Thyroid gland (tissue), 4 donors: ENCODE measurements at regions not wholly inside any gene's neighbourhood (a gene's known extent, or its start where the extent isn't known, plus 50 kb on each side); places are given as distances from the start of the nearest gene placed in this dataset.

ENCODE experiments used
- DNase-seq, 2 donors: peaks; one replicate each; pipeline ENCODE4 v3.0.0-alpha.2; 2019
- H3K27ac ChIP-seq, 3 donors: fragments of 200-600 bp; sonication (generic); 1 replicate in 2 of 3; 2 replicates in 1 of 3; pipeline ENCODE4 v1.5.1; 2016 to 2019; ENCODE audit warnings: mild to moderate bottlenecking in 1 of 3, moderate library complexity in 1 of 3
- H3K27me3 ChIP-seq: fragments of 200-600 bp; sonication (generic); one replicate; pipeline ENCODE4 v1.5.1; 2019
- H3K36me3 ChIP-seq, 2 donors: fragments of 200-600 bp; sonication (generic); one replicate each; pipeline ENCODE4 v1.5.1; 2016 to 2019
- H3K4me1 ChIP-seq, 2 donors: fragments of 200-600 bp; sonication (generic); one replicate each; pipeline ENCODE4 v1.5.1; 2017 to 2019
- H3K4me3 ChIP-seq, 3 donors: fragments of 200-600 bp; sonication (generic); replicated peaks in 1 of 3; 1 replicate in 2 of 3; 2 replicates in 1 of 3; pipeline ENCODE4 v1.5.1; 2016; ENCODE audit warnings: mild to moderate bottlenecking in 1 of 3
- H3K9me3 ChIP-seq: fragments of 200-600 bp; sonication (generic); one replicate; pipeline ENCODE4 v1.5.1; 2017
- POLR2A ChIP-seq, 2 donors: fragments of 450-650 bp; IDR thresholded peaks; one replicate each; pipeline ENCODE4 v1.6.1; 2017; ENCODE audit warnings: antibody characterized with exemption in 2 of 2, mild to moderate bottlenecking in 2 of 2, moderate library complexity in 1 of 2
- WGBS, 2 donors: methylation state at CpG; one replicate each; pipeline ENCODE4 v1.1.5; 2017; 5-methylcytosine and 5-hydroxymethylcytosine counted together
- intact Hi-C: fragments of 100-400 bp; cut with DNase I; formaldehyde crosslinking; loops from one replicate; pipeline ENCODE4 v1.15.1; 2023
- TF ChIP-seq, protein P1 (sequence below), 6 experiments: fragments of 200-600 bp in 3 of 6; fragments of 450-650 bp in 3 of 6; sonication (generic) in 3 of 6; IDR thresholded peaks; one replicate each; pipeline ENCODE4 v1.5.1; 2016 to 2019; ENCODE audit warnings: antibody characterized with exemption in 6 of 6, mild to moderate bottlenecking in 2 of 6, inconsistent platforms in 1 of 6, moderate library complexity in 1 of 6

DNA sequence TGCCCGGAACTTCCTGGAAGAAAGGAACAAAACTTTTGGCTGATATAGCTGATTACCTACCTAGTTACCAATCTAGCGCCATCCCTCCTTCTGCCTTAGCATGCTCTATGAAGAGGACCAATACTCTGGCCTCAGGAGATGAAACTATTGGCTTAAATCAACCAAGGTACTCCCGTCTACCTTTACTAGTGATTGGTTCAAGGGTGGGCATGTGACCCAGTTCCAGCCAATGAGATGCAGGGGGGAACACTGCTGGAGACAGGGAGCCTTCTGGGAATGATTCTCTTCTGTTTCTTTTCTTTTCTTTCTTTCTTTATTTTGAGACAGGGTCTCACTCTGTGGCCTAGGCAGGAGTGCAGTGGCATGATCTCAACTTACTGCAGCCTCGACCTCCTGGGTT is 72.6 kb upstream of the CCDC167 start:
- 88 to 89% methylated on average over 4 of the region's 4 CpGs for WGBS, 2 donors
- intact Hi-C loops: no loop called here
- no peaks in the 10 kb centered on the region for H3K9me3 ChIP-seq
- no peaks in the 10 kb centered on the region for H3K27me3 ChIP-seq
- H3K4me1 ChIP-seq: no peaks in the 10 kb centered on the region
- no peak overlapping the region for H3K27ac ChIP-seq
- no peak for TF ChIP-seq POLR2A (IDR thresholded peaks at IDR 0.05)
- no peaks in the 10 kb centered on the region for H3K36me3 ChIP-seq
- DNase-seq: no peak
- H3K4me3 ChIP-seq: no peak overlapping the region

DNA sequence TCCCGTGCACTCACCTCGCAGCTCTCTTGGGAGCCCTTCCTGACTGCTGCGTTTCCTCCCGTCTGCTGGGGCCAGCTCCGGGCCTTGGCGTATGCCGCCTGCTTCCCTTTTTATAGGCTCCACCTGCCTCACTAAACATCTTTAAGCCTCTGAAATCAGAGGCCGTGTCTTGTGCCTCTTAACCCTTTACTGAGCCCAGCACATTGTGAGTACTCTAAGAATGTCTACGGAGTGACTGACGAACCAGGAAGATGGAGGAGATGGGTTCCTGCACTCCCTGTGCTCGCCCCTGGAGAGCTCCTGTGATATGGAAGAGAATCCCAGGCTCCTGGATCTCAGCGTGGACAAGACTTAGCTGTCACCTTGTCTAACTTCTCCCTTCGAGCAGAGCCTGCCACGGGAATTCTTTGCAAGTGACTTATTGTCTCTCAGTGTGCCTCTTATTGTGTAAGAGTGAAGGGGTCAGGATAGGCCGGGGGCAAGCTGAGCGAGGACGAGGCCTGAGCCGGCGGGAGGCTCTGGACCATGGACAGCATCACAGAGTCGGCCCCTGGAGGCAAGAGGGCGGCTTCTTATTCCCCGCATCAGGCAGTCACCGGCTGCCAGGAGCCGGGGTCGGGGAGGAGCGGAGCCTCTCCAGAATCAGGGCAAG is 70.9 kb upstream of the CCDC167 start:
- WGBS, 2 donors: 25 to 31% methylated on average over 20 to 22 of the region's 26 CpGs
- Histone ChIP-seq H3K27ac (no peak overlapping the region), H3K4me3 (no peak overlapping the region), H3K27me3 (peaks cover 3% of the 10 kb centered on the region), H3K9me3 (no peaks in the 10 kb centered on the region), H3K4me1 (peaks cover 6 to 8% of the 10 kb centered on the region in 2 donors), H3K36me3 (no peaks in the 10 kb centered on the region)
- DNase-seq: no peak
- TF ChIP-seq, protein P1, sequence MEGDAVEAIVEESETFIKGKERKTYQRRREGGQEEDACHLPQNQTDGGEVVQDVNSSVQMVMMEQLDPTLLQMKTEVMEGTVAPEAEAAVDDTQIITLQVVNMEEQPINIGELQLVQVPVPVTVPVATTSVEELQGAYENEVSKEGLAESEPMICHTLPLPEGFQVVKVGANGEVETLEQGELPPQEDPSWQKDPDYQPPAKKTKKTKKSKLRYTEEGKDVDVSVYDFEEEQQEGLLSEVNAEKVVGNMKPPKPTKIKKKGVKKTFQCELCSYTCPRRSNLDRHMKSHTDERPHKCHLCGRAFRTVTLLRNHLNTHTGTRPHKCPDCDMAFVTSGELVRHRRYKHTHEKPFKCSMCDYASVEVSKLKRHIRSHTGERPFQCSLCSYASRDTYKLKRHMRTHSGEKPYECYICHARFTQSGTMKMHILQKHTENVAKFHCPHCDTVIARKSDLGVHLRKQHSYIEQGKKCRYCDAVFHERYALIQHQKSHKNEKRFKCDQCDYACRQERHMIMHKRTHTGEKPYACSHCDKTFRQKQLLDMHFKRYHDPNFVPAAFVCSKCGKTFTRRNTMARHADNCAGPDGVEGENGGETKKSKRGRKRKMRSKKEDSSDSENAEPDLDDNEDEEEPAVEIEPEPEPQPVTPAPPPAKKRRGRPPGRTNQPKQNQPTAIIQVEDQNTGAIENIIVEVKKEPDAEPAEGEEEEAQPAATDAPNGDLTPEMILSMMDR (IDR thresholded peaks at IDR 0.05): no peak
- no peak for TF ChIP-seq POLR2A (IDR thresholded peaks at IDR 0.05)
- intact Hi-C loops: no loop called here

DNA sequence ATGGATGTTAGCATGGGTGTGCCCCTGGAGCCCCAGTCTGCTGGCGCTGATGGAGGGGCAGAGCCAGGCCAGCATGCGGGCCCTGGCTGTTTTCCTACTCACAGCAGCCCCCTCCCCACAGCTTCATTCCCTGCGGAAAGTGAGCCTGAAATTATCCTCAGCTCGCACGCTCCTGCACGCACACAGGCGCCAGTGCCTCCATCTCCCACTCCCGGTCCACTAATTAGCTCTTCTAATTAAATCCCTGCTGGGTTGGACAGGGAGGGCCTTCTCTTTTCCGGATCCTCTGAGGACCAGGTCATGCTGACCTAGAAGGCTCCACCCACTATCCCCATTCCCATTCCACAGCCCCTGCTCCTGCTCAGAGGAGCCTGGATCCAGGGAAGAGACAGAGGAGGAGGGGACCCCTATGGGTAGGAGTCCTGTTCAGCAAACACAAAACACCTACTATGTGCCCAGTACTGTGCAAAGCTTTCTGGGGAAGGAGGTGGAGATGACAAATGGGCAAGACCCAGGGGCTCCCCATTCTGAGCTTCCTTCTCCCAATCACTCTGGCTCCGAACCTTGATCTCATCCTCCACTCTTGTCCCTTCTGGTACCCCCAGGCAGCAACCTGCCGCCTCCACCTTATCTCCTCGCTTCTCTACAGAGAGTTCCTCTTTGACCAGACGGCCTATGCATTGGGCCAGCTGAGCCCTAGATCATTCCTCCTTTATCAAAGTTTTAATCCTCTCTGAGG is 70.2 kb upstream of the CCDC167 start:
- WGBS, 2 donors: 69 to 82% methylated on average over 7 to 11 of the region's 13 CpGs
- no peaks in the 10 kb centered on the region for H3K36me3 ChIP-seq
- H3K4me3 ChIP-seq: no peak overlapping the region
- H3K4me1 ChIP-seq: peaks cover 6 to 10% of the 10 kb centered on the region in 2 donors
- no peak for DNase-seq
- H3K27me3 ChIP-seq: peaks cover 6% of the 10 kb centered on the region
- H3K9me3 ChIP-seq: no peaks in the 10 kb centered on the region
- no peak for TF ChIP-seq POLR2A (IDR thresholded peaks at IDR 0.05)
- TF ChIP-seq, protein P1 (IDR thresholded peaks at IDR 0.05): no peak
- H3K27ac ChIP-seq: no peak overlapping the region
- intact Hi-C loops: loop anchor here (5.0 kb wide), 1 partner anchor 83 kb away; no protein-coding TSS in a partner anchor

DNA sequence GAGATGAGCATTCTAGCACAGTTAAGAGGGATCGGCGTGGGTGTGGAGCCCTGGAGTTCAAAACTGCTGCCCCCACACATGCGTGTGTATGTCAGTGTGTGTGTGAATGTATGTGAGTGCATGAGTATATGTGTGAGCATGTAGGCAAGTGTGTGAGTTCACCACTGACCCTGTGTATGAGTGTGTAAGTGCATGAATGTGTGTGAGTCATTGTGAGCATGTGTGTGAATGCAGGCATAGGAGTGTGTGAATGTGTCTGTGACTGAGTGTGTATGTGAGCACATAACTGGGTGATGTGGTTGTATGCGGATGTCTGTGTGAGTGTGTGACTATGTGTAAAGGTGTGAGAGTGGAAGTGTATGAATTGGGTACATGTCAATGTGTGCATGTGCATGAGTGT is 69.6 kb upstream of the CCDC167 start:
- no peak overlapping the region for H3K4me3 ChIP-seq
- H3K4me1 ChIP-seq: peaks cover 6 to 10% of the 10 kb centered on the region in 2 donors
- H3K9me3 ChIP-seq: no peaks in the 10 kb centered on the region
- intact Hi-C loops: loop anchor here (5.0 kb wide), 1 partner anchor 82 kb away; no protein-coding TSS in a partner anchor
- H3K27me3 ChIP-seq: peaks cover 6% of the 10 kb centered on the region
- TF ChIP-seq, protein P1 (IDR thresholded peaks at IDR 0.05): no peak
- no peak for TF ChIP-seq POLR2A (IDR thresholded peaks at IDR 0.05)
- no peak overlapping the region for H3K27ac ChIP-seq
- WGBS, 2 donors: 90 to 92% methylated on average over 4 of the region's 4 CpGs
- DNase-seq: no peak
- H3K36me3 ChIP-seq: no peaks in the 10 kb centered on the region

DNA sequence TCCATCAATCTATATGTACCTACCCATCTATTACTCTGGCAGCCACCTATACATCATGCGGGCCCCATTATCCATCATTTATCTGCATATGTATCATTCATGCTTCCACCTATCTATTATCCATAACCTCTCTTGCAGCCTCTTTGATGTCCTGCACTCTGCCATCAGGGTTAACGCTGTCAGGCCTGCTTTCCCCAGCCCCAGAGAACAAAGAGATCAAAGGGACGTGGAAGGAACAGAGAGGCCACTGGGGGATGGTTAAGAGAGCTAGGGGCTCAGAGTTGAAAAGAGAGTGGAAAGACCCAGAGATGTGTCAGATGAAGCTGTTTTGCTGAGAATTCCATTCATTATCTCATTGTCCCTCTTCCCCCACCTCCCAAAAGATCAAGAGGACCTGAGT is 67.3 kb upstream of the CCDC167 start:
- intact Hi-C loops: loop anchor here (5.0 kb wide), 1 partner anchor 80 kb away; no protein-coding TSS in a partner anchor
- peaks cover 6 to 10% of the 10 kb centered on the region in 2 donors for H3K4me1 ChIP-seq
- WGBS, 2 donors: 81 to 86% methylated on average over 3 of the region's 3 CpGs
- H3K27me3 ChIP-seq: peaks cover 6% of the 10 kb centered on the region
- H3K36me3 ChIP-seq: no peaks in the 10 kb centered on the region
- TF ChIP-seq POLR2A (IDR thresholded peaks at IDR 0.05): no peak
- TF ChIP-seq, protein P1 (IDR thresholded peaks at IDR 0.05): no peak
- H3K27ac ChIP-seq: no peak overlapping the region
- H3K9me3 ChIP-seq: no peaks in the 10 kb centered on the region
- no peak overlapping the region for H3K4me3 ChIP-seq
- DNase-seq: no peak
